Astrocyte of the cerebellum (primary cell): ENCODE measurements at regions not wholly inside any gene's neighbourhood (a gene's known extent, or its start where the extent isn't known, plus 50 kb on each side); places are given as distances from the start of the nearest gene placed in this dataset.

Experiments used
- DNase-seq: peaks from one replicate; pipeline ENCODE4 v3.0.0-alpha.2; 2011; ENCODE audit warnings: low read depth
- H3K4me3 ChIP-seq: 2 replicates; pipeline ENCODE4 v1.5.1; 2011; ENCODE audit warnings: mild to moderate bottlenecking, low read depth, low read length, moderate library complexity
- in situ Hi-C: cut with HindIII; loops from 2 replicates; pipeline ENCODE4 v1.10.0; 2017; ENCODE audit warnings: low sequenced_read_pairs
- TF ChIP-seq, protein P1 (sequence below): IDR thresholded peaks from 2 replicates; pipeline ENCODE4 v1.5.1; 2012; ENCODE audit warnings: low read length, low read depth, moderate library complexity, mild to moderate bottlenecking; ENCODE audit errors: missing control alignments

DNA sequence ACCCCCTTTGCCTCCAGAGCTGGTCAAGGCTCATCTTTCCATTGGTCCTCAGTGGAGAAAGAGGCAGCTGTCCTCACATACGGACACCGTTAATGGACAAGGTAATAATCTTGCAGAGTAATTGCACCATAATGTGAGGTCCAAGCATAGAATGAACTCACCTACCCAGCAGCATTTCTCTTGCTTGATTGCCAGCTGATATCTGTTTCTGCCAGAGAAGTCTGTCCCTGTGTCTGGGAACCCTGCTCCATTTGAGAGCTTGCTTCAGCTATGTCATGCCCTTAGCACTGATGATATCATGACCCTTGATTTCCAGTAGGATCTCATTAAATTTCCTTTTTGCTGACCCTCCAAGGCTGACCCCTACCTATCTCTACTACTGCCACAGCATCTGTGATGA, 154.6 kb downstream of the PIK3R1 start:
- TF ChIP-seq, protein P1, sequence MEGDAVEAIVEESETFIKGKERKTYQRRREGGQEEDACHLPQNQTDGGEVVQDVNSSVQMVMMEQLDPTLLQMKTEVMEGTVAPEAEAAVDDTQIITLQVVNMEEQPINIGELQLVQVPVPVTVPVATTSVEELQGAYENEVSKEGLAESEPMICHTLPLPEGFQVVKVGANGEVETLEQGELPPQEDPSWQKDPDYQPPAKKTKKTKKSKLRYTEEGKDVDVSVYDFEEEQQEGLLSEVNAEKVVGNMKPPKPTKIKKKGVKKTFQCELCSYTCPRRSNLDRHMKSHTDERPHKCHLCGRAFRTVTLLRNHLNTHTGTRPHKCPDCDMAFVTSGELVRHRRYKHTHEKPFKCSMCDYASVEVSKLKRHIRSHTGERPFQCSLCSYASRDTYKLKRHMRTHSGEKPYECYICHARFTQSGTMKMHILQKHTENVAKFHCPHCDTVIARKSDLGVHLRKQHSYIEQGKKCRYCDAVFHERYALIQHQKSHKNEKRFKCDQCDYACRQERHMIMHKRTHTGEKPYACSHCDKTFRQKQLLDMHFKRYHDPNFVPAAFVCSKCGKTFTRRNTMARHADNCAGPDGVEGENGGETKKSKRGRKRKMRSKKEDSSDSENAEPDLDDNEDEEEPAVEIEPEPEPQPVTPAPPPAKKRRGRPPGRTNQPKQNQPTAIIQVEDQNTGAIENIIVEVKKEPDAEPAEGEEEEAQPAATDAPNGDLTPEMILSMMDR, result no peak
- DNase-seq, result no peak
- in situ Hi-C loops, result no loop called here
- no peak overlapping the region for H3K4me3 ChIP-seq

DNA sequence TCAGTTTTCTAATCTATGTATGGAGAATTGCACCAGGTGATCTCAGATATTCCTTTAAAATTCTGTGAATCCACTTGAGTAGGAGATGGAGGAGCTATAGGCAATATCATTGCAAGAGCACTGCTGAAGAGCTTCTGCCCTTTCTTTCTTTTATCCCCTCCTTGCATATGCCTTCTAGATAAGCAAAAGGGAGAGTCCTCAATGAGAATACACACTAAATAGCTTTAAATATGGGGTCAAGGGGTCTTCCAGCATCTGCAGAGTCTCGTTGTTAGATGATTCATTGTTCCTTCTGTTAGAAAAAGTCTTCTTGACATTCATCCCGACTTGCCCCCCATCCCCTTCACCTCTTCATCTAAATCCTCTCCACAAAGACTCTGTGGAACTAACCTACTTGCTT, 156.1 kb downstream of the PIK3R1 start:
- in situ Hi-C loops, result no loop called here
- H3K4me3 ChIP-seq, result no peak overlapping the region
- TF ChIP-seq, protein P1, result no peak
- DNase-seq, result no peak

DNA sequence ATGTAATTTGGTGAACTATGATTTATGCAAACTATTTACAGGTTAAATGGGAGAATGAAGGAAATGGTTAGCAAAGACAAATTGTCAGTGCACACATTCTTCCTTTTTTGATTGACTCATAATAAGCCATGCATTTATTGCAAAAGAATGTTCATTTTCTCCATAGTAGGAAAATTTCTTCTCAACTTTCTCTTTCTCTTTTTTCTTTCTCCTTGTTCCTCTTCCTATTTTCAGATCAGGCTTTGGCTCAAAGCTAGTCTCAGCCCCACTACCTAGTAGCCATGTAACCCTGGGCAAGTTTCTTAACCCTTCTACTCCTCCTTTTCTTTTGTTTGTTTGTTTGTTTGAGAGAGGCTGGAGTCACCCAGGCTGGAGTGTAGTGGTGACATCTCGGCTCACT, 156.6 kb downstream of the PIK3R1 start:
- H3K4me3 ChIP-seq, result no peak overlapping the region
- TF ChIP-seq, protein P1, result no peak
- no peak for DNase-seq
- in situ Hi-C loops, result no loop called here

DNA sequence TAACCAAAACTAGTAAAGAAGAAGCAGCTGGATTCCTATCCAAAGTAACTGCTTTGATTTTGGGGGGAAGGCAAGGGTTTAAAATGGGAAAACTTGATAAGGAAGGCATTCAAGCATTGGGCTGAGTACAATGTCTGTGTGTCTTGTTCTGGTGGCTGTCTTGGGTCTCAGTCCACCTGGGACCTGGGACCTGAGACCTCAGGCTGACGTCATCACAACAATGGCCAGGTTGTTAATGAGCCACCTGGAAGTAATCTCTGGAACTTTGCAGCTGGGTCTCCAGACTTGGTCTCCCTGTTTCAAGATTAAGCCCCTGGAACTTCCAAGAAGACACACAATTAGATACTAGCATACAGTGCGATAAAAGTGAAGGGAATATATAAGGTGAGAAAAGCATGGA, 157.5 kb downstream of the PIK3R1 start:
- no peak for DNase-seq
- in situ Hi-C loops, result no loop called here
- no peak overlapping the region for H3K4me3 ChIP-seq
- TF ChIP-seq, protein P1, result no peak

DNA sequence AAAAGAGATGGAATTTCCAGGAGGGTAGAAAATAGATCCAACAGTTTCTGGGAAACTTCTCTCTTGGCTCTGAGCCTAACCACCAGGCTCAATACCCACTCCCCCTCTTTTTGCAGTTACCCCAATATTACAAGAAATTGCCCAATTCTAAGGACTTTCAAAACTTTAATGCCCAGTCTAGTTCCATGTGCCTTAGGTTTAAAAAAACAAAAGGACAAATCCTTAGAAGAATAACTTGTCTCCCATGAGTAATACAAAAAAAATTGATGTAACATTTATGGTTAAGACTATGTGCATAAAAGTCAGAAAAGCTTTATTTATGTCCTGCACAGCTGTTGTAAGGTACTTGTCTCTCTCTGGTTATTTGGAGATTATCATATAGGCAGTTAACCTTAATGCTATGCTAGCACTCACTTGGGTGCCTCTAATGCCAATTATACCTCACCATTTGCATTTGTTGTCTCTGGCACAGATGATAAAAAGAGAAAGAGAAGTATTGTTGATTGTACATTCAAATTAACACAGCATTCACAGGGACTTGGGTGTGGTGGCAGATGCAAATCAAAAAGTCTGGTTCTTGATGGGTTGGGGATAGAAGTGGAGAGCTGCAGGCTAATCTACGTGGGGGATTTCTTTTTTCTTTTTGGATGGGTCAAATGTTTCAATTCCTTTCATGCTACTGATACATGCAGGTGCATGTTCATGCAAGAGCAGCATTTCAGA, 159.4 kb downstream of the PIK3R1 start:
- DNase-seq, result no peak
- in situ Hi-C loops, result no loop called here
- H3K4me3 ChIP-seq, result no peak overlapping the region
- TF ChIP-seq, protein P1, result no peak

DNA sequence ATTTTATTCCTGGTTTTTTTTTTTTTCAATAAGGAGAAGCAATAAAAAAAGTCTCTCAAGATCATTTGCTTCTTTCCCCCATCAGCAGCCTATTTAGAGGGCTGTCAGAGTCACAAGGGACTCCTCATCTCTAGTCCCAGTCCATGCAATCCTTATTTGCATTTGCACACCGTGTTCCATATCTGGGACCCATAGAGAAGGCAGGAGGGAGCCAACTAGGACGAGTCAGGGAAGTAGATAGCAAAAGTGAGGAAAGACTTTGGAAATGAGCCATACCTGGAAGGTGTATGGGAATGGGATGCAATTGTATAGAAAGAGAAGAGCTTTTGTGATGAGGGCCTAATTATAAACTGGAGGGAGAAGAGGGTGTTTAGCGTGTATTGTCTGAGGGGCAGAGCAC, 160.0 kb downstream of the PIK3R1 start:
- TF ChIP-seq, protein P1, result no peak
- no peak overlapping the region for H3K4me3 ChIP-seq
- in situ Hi-C loops, result no loop called here
- no peak for DNase-seq
